GM12878 (cell line): ENCODE measurements at regions not wholly inside any gene's neighbourhood (a gene's known extent, or its start where the extent isn't known, plus 50 kb on each side); places are given as distances from the start of the nearest gene placed in this dataset.

Experiments used
- BCLAF1 ChIP-seq: fragments of 450-650 bp; IDR thresholded peaks from 2 replicates; pipeline ENCODE4 v1.6.1; 2017; ENCODE audit warnings: antibody characterized with exemption, mild to moderate bottlenecking, moderate library complexity
- CTCF ChIP-seq, 3 experiments: IDR thresholded peaks in 2 of 3; conservative IDR thresholded peaks in 1 of 3; 2 replicates each; pipeline ENCODE4 v1.5.1; 2011; ENCODE audit warnings: low read depth in 3 of 3, low read length in 3 of 3, mild to moderate bottlenecking in 3 of 3, control low read depth in 2 of 3, moderate library complexity in 2 of 3, inconsistent platforms in 1 of 3, mixed read lengths in 1 of 3; ENCODE audit not compliant: control insufficient read depth in 2 of 3, insufficient read depth in 1 of 3; ENCODE audit errors: extremely low read depth in 1 of 3
- FOS ChIP-seq: IDR thresholded peaks from 3 replicates; pipeline ENCODE4 v1.6.1; 2011; ENCODE audit warnings: borderline replicate concordance; ENCODE audit not compliant: insufficient read length; ENCODE audit errors: extremely low read depth
- JUND ChIP-seq: IDR thresholded peaks from 2 replicates; pipeline ENCODE4 v1.6.1; 2012; ENCODE audit warnings: low read depth, mild to moderate bottlenecking, low read length, improper control_type of control experiment, moderate library complexity
- POLR2AphosphoS5 ChIP-seq: IDR thresholded peaks from 2 replicates; pipeline ENCODE4 v1.6.1; 2011; ENCODE audit warnings: mild to moderate bottlenecking, low read length, inconsistent platforms

GRCh38 chr10:107420196-107420595 lies 255.7 kb upstream of the SORCS1 start:
- TF ChIP-seq CTCF (IDR thresholded peaks at IDR 0.05 in 2 of 3, conservative IDR thresholded peaks at IDR 0.05 in 1 of 3; ENCODE audit: control insufficient read depth in 2 of 3, extremely low read depth in 1 of 3, insufficient read depth in 1 of 3, low read depth in 3 of 3, low read length in 3 of 3) (no peak), FOS (no peak), JUND (no peak), BCLAF1 (no peak), POLR2AphosphoS5 (no peak)
